Stimulated activated CD8-positive, alpha-beta memory T cell treated with anti-CD3 and anti-CD28 coated beads, Interleukin-4, amount 100 ng/mL, for 4 hours (primary cell): ENCODE measurements at regions not wholly inside any gene's neighbourhood (a gene's known extent, or its start where the extent isn't known, plus 50 kb on each side); places are given as distances from the start of the nearest gene placed in this dataset.
"Not testable (repeated sequence)": the region's sequence is repeated elsewhere in the genome, so short reads cannot be mapped to it uniquely, and the experiment has no call there.

ENCODE experiments used
- DNase-seq, 2 donors: peaks; one replicate each; pipeline ENCODE4 v3.0.0-alpha.2; 2020; ENCODE audit warnings: low read depth in 2 of 2, low spot score in 1 of 2

DNA sequence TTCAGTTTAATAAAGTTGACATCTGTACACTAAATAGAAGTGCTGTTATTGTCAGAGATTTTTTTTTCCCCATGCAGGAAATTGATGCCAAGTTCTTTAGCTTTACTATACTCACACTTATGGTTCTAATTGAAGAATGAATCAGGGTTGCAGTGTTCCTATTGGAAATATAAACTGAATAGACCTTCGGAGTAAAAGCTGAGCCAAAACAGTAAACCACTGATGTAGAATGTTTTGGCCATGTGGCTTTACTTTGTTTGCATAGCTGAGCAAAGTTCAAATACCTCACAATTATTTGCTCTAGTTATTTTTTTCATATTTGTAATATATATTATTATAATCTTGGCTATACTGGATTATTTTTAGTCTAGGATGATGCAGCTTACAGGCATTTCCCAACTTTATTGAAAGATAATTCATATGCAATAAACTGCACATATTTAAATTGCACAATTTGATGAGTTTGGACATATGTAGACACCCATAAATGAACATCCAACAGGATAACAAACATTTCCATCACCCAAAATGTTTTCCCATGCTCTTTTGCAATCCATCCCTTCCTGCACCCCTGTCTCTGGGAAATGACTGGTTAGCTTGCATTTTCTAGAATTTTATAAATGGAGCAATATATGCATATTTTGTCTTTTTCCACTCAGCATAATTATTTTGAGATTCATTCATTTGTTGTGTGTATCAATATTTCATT lies 105.8 kb upstream of the NOX3 start:
- DNase-seq: no peak

DNA sequence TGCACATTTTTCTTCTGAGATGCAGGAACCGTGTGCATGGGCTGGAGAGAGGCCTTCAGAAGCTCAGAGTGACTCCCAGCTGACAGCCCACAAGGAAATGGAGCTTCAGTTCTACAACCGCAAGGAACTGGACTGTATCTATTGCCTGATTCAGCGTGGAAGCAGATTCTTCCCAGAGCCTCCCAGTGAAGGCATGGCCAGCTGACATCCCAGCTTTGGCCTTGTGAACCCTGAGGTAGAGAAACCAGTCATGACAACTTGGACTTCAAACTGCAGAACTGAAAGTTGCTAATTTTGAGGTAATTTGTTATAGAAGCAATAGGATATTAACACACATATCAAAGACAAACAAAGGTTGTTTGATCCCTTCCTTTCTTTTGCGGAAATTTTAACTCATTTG lies 94.3 kb upstream of the NOX3 start:
- no peak for DNase-seq

- no peak for DNase-seq
Observed at GRCh38 chr6:155549028-155549798, 93.6 kb upstream of the NOX3 start.

DNA sequence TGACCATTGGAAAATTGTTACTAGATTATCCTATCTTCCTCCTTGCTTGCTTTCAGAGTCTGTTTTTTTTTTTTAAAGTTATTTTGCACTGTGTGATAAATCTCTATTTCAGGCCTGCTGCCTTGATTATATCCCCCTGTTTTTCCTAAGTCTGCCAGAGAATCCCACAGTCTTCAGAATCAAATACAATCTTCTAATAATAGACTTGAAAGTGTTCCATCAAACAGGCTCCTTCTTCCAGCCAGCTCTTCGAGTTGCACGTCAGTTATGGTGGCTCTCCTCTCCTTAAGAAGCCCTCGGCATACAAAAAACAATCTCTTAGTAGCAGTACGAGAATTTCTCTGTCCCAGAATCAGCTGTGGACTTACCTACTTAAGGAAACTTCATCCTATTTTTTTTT lies 92.9 kb upstream of the NOX3 start:
- DNase-seq: no peak

GRCh38 chr6:155544677-155545076 lies 89.0 kb upstream of the NOX3 start:
- DNase-seq: no peak

- no peak for DNase-seq
Observed at GRCh38 chr6:155543166-155543847, 87.7 kb upstream of the NOX3 start.

DNA sequence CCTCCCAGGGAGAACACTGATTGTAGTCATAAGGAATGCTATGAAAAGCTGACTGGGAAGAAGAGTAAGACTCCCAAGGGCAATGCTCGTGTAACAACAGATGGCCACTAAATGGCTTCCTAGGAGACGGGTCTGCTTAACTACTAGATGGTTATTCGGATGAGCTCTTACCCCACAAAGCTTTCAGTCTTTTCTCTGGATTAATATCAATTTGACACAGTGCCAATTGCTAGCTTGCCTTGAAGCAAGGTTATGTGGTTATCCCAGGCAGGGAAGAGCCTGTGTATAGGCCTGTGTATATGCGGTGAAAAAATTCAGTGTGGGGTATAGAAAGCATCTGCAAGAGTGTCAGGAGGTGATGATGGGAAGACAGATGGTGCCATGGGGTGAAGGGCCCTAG lies 86.4 kb upstream of the NOX3 start:
- no peak for DNase-seq

- DNase-seq: no peak
Observed at GRCh38 chr6:155538708-155539390, 83.2 kb upstream of the NOX3 start.

GRCh38 chr6:155534678-155535077 lies 79.0 kb upstream of the NOX3 start:
- DNase-seq: no peak

GRCh38 chr6:155530219-155530834 lies 74.7 kb upstream of the NOX3 start:
- no peak for DNase-seq

GRCh38 chr6:155529814-155530213 lies 74.2 kb upstream of the NOX3 start:
- not testable (repeated sequence) for DNase-seq

DNA sequence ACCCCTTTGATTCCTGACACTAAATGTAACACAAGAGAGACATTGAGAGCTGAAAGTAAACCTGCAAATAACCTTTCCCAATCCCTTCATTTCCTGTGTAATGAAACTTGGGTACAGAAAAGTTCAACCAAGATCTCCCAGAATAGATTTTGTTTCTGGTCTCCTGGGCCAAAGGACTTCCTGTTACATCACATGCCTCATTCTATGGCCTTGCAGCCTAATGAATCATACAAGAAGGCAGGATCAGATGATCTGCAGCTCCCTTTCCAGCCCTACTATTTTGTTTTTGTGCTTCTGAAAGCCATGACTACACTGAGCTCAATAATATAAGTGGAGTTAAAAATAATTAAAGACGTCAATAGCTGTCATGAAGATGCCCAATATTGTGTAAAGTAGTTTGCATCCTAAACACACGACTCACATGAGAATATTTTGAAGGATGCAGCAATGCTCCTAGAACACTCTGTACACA lies 73.4 kb upstream of the NOX3 start:
- DNase-seq: no peak

GRCh38 chr6:155528335-155528734 lies 72.7 kb upstream of the NOX3 start:
- DNase-seq: no peak

GRCh38 chr6:155527443-155527842 lies 71.8 kb upstream of the NOX3 start:
- DNase-seq: no peak

DNA sequence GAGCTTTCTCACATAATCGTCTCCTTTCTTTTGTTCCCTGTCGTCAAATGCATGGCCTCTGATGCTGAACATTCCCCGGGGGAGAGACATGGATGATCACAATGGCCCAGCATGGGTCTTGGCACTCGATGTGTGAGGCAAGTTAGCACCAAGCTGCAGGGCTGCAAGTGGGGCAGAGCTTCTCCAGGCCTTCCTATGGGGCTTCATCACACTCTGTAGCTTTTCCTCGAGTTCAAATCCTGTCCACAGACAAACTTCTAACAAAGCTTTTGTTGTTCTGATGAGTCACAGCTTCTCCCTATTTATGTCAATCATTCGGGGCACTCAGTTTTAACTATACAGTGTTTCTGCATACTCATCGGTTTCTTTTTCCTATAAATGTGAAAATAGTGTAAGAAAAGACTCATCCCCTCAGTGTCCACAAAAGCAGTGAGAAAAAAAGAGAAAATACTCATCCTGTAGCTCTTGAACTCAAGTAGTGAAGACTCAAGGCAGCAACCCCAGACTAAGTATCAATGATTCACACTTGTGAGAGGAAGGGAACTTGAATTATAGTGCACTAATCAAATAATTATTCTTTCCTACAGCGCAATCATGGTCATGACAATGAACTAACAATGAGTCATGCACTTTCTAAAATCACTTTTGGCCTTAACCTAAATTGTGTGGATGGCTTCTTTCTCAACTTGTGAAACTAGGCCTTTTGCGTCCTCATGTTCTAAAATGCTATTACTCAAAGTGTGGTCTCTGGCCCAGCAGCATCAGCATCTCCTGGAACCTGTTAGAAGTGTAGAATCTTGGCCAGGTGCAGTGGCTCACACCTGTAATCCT lies 68.4 kb upstream of the NOX3 start:
- DNase-seq: no peak

DNA sequence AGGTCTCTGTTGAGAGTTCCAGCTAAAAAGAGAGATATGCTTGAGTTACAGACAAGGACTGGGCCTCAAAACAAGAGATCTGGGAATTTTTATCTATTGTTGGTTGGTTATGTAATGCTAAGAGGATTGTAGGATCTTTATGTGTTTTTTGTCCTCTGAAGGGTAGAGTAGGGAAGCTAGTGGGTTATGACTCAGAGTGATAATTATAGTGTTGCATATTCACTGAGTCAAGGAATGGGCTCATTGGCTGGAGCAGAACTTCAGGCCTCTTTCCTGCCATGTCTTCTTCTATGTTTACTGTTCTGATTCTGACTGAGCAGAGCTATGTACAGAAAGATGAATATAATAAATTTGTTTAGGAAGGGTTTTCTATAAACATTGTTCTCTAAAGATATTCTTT lies 66.1 kb upstream of the NOX3 start:
- DNase-seq: no peak

- DNase-seq: no peak
Observed at GRCh38 chr6:155520078-155520477, 64.4 kb upstream of the NOX3 start.

DNA sequence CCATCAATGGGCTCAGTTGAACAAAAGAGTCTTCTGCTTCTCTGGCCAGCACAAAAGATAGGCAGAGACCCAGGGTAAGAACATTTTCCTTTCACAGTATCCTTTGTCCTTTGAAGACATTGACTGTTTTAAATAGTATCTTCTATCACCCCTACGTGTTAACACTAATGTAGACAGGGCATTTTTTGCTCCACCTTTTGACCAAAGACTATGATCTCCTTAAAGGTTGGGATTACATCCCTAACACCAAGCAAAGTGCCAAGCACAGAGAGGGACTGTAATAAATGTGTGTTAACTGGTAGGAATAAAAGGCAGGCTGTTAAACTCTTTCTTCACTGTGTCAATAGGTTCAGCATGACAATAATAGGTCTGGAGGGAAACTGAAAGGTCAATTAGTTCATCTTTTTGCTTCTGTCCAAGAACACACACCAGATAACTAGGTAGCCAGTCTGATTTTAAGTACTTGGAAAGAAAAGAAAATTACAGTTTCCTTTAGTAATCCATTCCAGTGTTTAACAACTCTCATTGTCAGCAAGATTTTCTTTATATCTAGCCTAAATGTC lies 63.6 kb upstream of the NOX3 start:
- no peak for DNase-seq

GRCh38 chr6:155517294-155517693 lies 61.7 kb upstream of the NOX3 start:
- no peak for DNase-seq

DNA sequence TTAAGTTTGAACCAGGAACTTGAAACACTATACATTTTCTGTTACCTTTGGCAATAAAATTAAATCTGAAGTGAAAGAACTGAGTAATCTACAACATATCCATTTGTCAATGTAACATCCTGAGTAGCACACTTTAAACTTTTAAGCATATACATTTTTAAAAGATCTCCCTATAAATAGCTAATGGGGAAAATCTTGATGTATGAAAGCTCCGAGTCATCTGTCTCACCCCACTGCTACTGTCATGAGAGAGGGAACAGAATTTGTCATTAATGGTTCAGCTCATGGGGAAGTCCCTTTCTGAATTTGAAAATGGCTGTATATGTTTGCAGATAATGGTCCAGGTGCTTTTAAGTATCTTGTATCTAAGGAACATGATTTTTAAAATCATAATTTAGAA lies 55.2 kb upstream of the NOX3 start:
- DNase-seq: no peak
